T-helper 1 cell treated with Interleukin-12 subunit alpha and Interleukin-12 subunit beta and Interleukin-4 antibody, amounts not matched to agents 30 μg/mL and 1 μg/mL, for 36 hours (primary cell): ENCODE measurements at regions not wholly inside any gene's neighbourhood (a gene's known extent, or its start where the extent isn't known, plus 50 kb on each side); places are given as distances from the start of the nearest gene placed in this dataset.
"Not testable (repeated sequence)": the region's sequence is repeated elsewhere in the genome, so short reads cannot be mapped to it uniquely, and the experiment has no call there.

Experiments
- H3K27ac Mint-ChIP-seq: one replicate; pipeline ENCODE4 v1.8.0; 2021; ENCODE audit warnings: mild to moderate bottlenecking, mixed read lengths
- H3K27me3 Mint-ChIP-seq: one replicate; pipeline ENCODE4 v1.8.0; 2021; ENCODE audit warnings: low read depth, mixed read lengths
- H3K36me3 Mint-ChIP-seq: one replicate; pipeline ENCODE4 v1.8.0; 2021; ENCODE audit warnings: low read depth, mixed read lengths
- H3K4me1 Mint-ChIP-seq: one replicate; pipeline ENCODE4 v1.8.0; 2021; ENCODE audit warnings: low read depth, mixed read lengths
- H3K4me3 Mint-ChIP-seq: one replicate; pipeline ENCODE4 v1.8.0; 2021; ENCODE audit warnings: mild to moderate bottlenecking, moderate library complexity, mixed read lengths
- H3K9me3 Mint-ChIP-seq: one replicate; pipeline ENCODE4 v1.8.0; 2021; ENCODE audit warnings: mixed read lengths

- Mint-ChIP-seq H3K27ac (no peak overlapping the region), H3K4me3 (no peak overlapping the region), H3K4me1 (no peaks in the 10 kb centered on the region), H3K36me3 (no peaks in the 10 kb centered on the region), H3K27me3 (no peaks in the 10 kb centered on the region), H3K9me3 (no peaks in the 10 kb centered on the region)
Measured at GRCh38 chr2:16387461-16387984, 278.1 kb downstream of the CYRIA start.

- Mint-ChIP-seq H3K9me3 (no peaks in the 10 kb centered on the region), H3K4me3 (no peak overlapping the region), H3K4me1 (no peaks in the 10 kb centered on the region), H3K36me3 (no peaks in the 10 kb centered on the region), H3K27me3 (no peaks in the 10 kb centered on the region), H3K27ac (no peak overlapping the region)
Measured at GRCh38 chr2:16386431-16386830, 279.2 kb downstream of the CYRIA start.

- H3K4me1 Mint-ChIP-seq = no peaks in the 10 kb centered on the region
- H3K27ac Mint-ChIP-seq = no peak overlapping the region
- H3K4me3 Mint-ChIP-seq = no peak overlapping the region
- no peaks in the 10 kb centered on the region for H3K9me3 Mint-ChIP-seq
- no peaks in the 10 kb centered on the region for H3K36me3 Mint-ChIP-seq
- H3K27me3 Mint-ChIP-seq = no peaks in the 10 kb centered on the region
Measured at GRCh38 chr2:16386031-16386430, 279.6 kb downstream of the CYRIA start.

- Mint-ChIP-seq H3K27ac (no peak overlapping the region), H3K4me1 (no peaks in the 10 kb centered on the region), H3K36me3 (no peaks in the 10 kb centered on the region), H3K27me3 (no peaks in the 10 kb centered on the region), H3K4me3 (no peak overlapping the region), H3K9me3 (no peaks in the 10 kb centered on the region)
Measured at GRCh38 chr2:16385341-16385740, 280.3 kb downstream of the CYRIA start.

GRCh38 chr2:16383411-16383810 is 282.2 kb downstream of the CYRIA start:
- no peaks in the 10 kb centered on the region for H3K27me3 Mint-ChIP-seq
- H3K4me1 Mint-ChIP-seq = no peaks in the 10 kb centered on the region
- H3K9me3 Mint-ChIP-seq = no peaks in the 10 kb centered on the region
- H3K27ac Mint-ChIP-seq = no peak overlapping the region
- no peak overlapping the region for H3K4me3 Mint-ChIP-seq
- H3K36me3 Mint-ChIP-seq = no peaks in the 10 kb centered on the region

DNA sequence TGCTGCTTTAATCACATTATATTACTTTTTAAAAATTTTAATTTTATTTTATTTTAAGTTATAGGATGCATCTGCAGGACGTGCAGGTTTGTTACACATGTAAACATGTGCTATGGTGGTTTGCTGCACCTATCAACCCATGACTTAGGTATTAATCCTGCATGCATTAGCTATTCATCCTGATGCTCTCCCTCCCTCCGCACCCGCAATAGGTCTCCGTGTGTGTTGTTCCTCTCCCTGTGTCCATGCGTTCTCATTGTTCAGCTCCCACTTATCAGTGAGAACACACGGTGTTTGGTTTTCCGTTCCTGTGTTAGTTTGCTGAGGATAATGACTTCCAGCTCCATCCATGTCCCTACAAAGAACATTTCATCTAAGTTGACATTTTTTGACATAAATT is 283.2 kb downstream of the CYRIA start:
- no peaks in the 10 kb centered on the region for H3K4me1 Mint-ChIP-seq
- H3K9me3 Mint-ChIP-seq = no peaks in the 10 kb centered on the region
- no peaks in the 10 kb centered on the region for H3K36me3 Mint-ChIP-seq
- no peaks in the 10 kb centered on the region for H3K27me3 Mint-ChIP-seq
- H3K4me3 Mint-ChIP-seq = no peak overlapping the region
- no peak overlapping the region for H3K27ac Mint-ChIP-seq

GRCh38 chr2:16381511-16381910 is 284.1 kb downstream of the CYRIA start:
- Mint-ChIP-seq H3K27ac (no peak overlapping the region), H3K36me3 (no peaks in the 10 kb centered on the region), H3K4me3 (no peak overlapping the region), H3K4me1 (no peaks in the 10 kb centered on the region), H3K9me3 (no peaks in the 10 kb centered on the region), H3K27me3 (no peaks in the 10 kb centered on the region)

DNA sequence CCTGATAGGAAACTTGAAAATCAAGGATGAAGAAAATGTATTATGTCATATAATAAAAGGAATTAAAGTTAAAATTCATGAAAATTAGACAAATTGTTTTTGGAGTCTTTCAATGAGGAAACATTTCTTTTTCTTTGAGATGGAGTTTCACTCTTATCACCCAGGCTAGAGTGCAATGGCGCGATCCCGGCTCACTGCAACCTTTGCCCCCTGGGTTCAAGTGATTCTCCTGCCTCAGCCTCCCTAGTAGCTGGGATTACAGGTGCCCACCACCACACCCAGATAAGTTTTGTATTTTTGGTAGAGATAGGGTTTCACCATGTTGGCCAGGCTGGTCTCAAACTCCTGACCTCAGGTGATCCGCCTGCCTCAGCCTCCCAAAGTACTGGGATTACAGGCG is 285.7 kb downstream of the CYRIA start:
- not testable (repeated sequence) for H3K27me3 Mint-ChIP-seq, H3K4me3 Mint-ChIP-seq, H3K27ac Mint-ChIP-seq, H3K36me3 Mint-ChIP-seq, H3K9me3 Mint-ChIP-seq, H3K4me1 Mint-ChIP-seq

GRCh38 chr2:16379061-16379460 is 286.6 kb downstream of the CYRIA start:
- not testable (repeated sequence) for H3K27ac Mint-ChIP-seq, H3K4me3 Mint-ChIP-seq, H3K4me1 Mint-ChIP-seq, H3K27me3 Mint-ChIP-seq, H3K36me3 Mint-ChIP-seq, H3K9me3 Mint-ChIP-seq

- Mint-ChIP-seq H3K9me3 (no peaks in the 10 kb centered on the region), H3K27ac (no peak overlapping the region), H3K36me3 (no peaks in the 10 kb centered on the region), H3K4me1 (no peaks in the 10 kb centered on the region), H3K27me3 (no peaks in the 10 kb centered on the region), H3K4me3 (no peak overlapping the region)
Measured at GRCh38 chr2:16378031-16378430, 287.6 kb downstream of the CYRIA start.

DNA sequence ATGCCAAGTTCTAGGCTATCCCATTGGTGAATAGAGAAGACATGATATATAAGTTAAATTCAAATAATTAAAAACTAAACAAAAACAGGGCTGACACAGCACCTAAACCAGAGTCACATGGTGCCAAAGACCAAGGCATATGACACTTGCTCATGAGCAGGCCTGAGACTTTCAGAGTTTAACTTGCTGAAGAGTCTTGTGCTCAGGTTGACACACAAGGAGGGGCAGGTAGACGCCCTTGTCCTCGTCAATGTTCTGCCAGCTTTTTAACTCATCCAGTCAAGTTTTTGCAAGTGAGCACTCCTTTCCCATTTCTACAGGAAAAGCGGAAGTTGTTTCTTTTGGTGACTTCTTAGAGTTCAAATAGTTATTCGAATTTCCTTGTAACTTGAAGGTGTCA is 289.7 kb downstream of the CYRIA start:
- Mint-ChIP-seq H3K27me3 (no peaks in the 10 kb centered on the region), H3K27ac (no peak overlapping the region), H3K4me1 (no peaks in the 10 kb centered on the region), H3K36me3 (no peaks in the 10 kb centered on the region), H3K9me3 (no peaks in the 10 kb centered on the region), H3K4me3 (no peak overlapping the region)

- Mint-ChIP-seq H3K4me1 (no peaks in the 10 kb centered on the region), H3K27ac (no peak overlapping the region), H3K36me3 (no peaks in the 10 kb centered on the region), H3K27me3 (no peaks in the 10 kb centered on the region), H3K9me3 (no peaks in the 10 kb centered on the region), H3K4me3 (no peak overlapping the region)
Measured at GRCh38 chr2:16375351-16375750, 290.3 kb downstream of the CYRIA start.

DNA sequence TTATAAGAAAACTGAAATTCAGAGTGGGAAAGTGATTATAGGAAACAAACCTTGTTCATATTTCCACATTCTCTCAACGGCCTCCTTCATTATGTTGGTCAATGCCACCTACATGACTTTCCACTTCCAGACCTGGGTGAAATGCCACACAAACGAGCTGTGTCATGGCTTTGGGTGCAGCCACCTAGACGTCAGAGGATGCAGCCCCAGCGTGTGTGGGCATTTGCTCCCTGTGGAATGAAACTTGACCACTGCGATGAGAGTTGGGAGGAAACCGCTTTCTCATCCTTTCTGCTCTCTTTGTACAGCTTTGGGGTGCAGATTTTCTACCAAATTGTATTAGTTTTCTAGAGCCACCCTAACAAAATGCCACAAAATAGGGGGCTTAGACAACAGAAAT is 291.0 kb downstream of the CYRIA start:
- no peak overlapping the region for H3K4me3 Mint-ChIP-seq
- no peaks in the 10 kb centered on the region for H3K36me3 Mint-ChIP-seq
- no peaks in the 10 kb centered on the region for H3K4me1 Mint-ChIP-seq
- H3K27me3 Mint-ChIP-seq = no peaks in the 10 kb centered on the region
- no peaks in the 10 kb centered on the region for H3K9me3 Mint-ChIP-seq
- H3K27ac Mint-ChIP-seq = no peak overlapping the region

GRCh38 chr2:16373341-16373740 is 292.3 kb downstream of the CYRIA start:
- H3K4me3 Mint-ChIP-seq = no peak overlapping the region
- H3K36me3 Mint-ChIP-seq = no peaks in the 10 kb centered on the region
- no peaks in the 10 kb centered on the region for H3K27me3 Mint-ChIP-seq
- no peaks in the 10 kb centered on the region for H3K4me1 Mint-ChIP-seq
- H3K9me3 Mint-ChIP-seq = no peaks in the 10 kb centered on the region
- no peak overlapping the region for H3K27ac Mint-ChIP-seq

DNA sequence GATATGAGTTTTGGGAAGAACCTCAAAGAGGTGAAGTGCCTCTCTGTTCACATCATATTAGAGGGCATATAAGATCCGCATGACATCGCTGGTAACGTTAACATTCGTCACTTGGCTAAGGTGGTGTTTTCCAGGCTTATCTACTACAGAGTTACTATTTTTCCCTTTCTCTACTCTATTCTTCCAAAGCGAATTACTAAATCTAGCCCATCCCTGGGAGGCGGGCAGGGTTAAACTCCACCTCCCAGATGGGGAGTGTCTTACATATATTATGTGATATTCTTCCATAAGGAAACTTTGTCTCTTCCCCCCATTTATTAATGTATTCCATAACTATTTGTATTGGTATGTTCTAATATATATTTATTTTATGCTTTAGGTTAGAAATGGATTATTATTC is 293.9 kb downstream of the CYRIA start:
- no peaks in the 10 kb centered on the region for H3K27me3 Mint-ChIP-seq
- no peak overlapping the region for H3K4me3 Mint-ChIP-seq
- H3K27ac Mint-ChIP-seq = no peak overlapping the region
- no peaks in the 10 kb centered on the region for H3K36me3 Mint-ChIP-seq
- H3K9me3 Mint-ChIP-seq = no peaks in the 10 kb centered on the region
- no peaks in the 10 kb centered on the region for H3K4me1 Mint-ChIP-seq

DNA sequence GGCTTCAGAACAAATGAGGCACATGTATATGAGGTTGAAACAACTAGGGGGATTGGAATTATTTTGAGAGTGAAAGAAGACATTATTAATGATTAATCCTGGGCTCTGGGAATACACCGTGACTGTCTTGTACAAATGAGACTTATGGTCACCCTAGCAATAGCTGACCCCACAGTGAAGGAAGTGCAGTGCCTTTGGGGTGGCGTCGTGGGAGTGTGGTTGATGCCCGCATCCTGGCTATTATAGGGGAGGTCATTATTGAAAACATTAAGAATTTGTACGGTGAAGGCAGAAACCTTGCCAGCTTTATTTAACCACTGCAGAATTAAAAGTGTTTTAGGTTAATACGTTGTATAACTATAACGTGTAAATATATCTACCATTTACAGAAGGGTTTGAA is 296.7 kb downstream of the CYRIA start:
- Mint-ChIP-seq H3K4me1 (no peaks in the 10 kb centered on the region), H3K36me3 (no peaks in the 10 kb centered on the region), H3K27ac (no peak overlapping the region), H3K4me3 (no peak overlapping the region), H3K9me3 (no peaks in the 10 kb centered on the region), H3K27me3 (no peaks in the 10 kb centered on the region)
